Retinal pigment epithelial cell (primary cell): ENCODE measurements at regions not wholly inside any gene's neighbourhood (a gene's known extent, or its start where the extent isn't known, plus 50 kb on each side); places are given as distances from the start of the nearest gene placed in this dataset.
A peak's percentile ranks its signal among the peaks of the same experiment; 100 is the strongest.

Source experiments
- DNase-seq: peaks from one replicate; pipeline ENCODE4 v3.0.0-alpha.2; 2010; ENCODE audit warnings: low read depth
- H3K4me3 ChIP-seq: 2 replicates; pipeline ENCODE4 v1.5.1; 2011; ENCODE audit warnings: mild to moderate bottlenecking, low read length, control low read depth, moderate library complexity
- TF ChIP-seq, protein P1 (sequence below): conservative IDR thresholded peaks from 2 replicates; pipeline ENCODE4 v1.5.1; 2011; ENCODE audit warnings: low read depth, low read length, control low read depth, inconsistent platforms

DNA sequence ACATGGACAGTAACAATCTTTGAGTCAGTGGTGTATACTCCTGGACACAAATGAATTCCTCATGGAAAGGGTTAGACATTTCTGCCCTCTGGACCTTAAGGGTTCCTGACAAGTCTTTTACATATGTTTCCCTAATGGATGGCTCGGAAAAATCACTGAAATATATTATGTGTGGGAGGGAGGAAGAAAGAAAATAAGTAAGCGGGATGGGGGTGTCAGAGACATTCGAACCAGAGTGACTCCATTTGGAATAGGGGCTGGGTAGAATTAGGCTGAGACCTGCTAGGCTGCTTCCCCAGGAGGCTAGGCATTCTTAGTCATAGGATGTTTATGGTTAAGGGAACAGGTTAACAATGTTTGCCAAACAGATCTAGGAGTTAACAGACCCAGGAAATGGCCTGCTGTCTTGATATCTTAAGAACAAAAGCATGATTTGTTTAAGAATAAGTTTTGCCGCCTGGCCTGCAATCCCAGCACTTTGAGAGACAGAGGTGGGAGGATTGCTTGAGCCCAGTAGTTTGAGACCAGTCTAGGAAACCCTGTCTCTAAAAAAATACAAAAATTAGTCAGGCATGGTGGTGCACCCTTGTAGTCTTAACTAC is 1241.7 kb downstream of the TYW1 start:
- DNase-seq = no peak
- no peak overlapping the region for H3K4me3 ChIP-seq
- TF ChIP-seq, protein P1, sequence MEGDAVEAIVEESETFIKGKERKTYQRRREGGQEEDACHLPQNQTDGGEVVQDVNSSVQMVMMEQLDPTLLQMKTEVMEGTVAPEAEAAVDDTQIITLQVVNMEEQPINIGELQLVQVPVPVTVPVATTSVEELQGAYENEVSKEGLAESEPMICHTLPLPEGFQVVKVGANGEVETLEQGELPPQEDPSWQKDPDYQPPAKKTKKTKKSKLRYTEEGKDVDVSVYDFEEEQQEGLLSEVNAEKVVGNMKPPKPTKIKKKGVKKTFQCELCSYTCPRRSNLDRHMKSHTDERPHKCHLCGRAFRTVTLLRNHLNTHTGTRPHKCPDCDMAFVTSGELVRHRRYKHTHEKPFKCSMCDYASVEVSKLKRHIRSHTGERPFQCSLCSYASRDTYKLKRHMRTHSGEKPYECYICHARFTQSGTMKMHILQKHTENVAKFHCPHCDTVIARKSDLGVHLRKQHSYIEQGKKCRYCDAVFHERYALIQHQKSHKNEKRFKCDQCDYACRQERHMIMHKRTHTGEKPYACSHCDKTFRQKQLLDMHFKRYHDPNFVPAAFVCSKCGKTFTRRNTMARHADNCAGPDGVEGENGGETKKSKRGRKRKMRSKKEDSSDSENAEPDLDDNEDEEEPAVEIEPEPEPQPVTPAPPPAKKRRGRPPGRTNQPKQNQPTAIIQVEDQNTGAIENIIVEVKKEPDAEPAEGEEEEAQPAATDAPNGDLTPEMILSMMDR = no peak

DNA sequence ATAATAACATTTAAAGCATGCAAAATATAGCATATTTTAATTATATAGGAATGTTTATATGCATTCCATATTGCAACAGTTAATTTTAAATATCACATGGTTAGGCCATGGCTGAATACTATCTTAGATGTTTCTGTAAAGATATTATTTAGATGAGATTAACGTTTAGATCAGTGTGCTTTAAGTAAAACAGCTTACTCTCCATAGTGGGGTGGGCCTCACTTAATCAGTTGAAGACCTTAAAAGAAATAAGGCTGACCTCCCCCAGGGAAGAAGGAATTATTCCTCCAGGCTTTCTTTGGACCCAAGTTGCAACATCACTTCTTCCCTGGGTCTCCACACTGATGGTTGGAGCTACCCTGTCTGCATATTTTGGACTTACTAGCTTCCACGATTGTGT is 1246.5 kb downstream of the TYW1 start:
- no peak for DNase-seq
- TF ChIP-seq, protein P1 = no peak
- no peak overlapping the region for H3K4me3 ChIP-seq

DNA sequence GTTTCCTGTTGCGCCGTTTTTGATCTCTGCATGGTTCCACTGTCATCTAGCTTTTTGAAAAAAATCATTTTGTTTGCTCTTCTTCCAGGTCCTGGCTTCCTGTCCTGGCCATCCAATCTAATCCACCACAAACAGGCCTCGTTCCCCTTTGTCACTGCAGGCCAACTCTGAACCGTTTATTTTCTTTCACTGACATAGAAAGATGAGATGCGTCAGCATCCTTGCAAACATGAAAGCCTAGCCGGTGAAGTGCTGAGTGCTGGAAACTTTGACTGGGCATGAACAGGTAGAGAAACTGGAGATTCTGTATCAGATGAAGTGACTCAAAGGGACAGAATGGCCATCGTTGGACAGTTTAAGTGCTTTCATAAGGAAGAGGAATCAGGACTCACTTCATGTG is 1247.8 kb downstream of the TYW1 start:
- DNase-seq = no peak
- no peak overlapping the region for H3K4me3 ChIP-seq
- TF ChIP-seq, protein P1 = no peak

DNA sequence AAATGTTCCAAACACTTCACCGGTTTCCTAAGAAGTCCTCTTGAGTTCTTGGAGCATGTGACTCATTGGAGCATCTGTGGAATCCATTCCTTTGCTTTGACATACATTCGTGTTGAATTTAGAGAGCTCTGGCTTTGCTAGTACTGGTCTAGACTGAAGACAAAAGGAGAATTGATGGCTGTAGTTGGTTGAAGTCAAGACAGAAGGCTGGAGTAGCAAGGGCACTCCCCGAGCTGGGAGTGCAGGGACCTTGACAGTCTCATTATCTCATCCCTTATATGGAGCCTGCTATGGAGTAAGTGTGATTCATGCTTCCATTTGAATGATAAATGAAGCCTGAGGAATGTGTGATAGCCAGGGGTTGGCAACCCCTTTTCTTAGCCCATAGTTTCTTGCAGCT is 1249.1 kb downstream of the TYW1 start:
- peak; percentile 17 for DNase-seq
- H3K4me3 ChIP-seq = no peak overlapping the region
- TF ChIP-seq, protein P1 = no peak

DNA sequence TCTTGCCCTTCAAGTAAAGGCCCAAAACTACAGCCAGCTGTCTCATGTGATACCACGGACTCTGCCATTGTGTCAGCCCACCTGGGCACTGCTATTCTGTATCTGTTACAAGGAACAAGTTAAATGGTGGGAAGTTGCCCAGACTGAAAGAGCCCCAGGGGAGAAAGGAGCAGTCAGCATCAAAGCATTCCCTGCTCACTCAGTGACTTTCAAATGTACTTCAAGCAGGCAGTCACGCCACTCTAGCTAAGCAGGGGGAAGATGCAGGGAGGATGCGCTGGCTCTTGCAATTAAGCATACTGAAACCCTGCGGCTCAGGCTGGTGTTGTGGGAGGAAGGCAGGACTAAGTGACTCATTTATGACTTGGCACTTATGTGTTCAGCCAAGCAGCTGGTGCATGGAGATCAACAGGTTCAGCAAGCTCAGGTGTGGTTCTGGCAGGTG is 1249.6 kb downstream of the TYW1 start:
- DNase-seq = no peak
- no peak overlapping the region for H3K4me3 ChIP-seq
- TF ChIP-seq, protein P1 = no peak

DNA sequence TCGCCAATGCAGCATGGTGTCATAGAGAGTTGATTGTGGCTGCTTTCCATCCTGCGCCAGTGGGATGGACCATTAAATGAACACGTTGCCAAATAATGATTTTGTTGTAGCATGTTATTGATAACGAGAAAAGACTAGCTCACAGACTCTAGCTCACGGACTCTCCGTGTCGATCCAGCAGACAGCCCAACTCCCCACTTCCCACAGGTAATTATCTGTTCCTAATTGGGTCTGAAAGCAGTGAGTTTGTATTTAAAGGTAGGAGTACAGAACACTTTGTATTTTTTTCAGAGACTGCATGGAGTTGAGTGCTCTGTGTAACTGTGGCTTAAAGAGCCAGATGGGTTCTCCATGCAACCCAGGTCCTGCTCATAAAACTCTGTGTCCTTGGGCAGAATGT is 1250.5 kb downstream of the TYW1 start:
- no peak overlapping the region for H3K4me3 ChIP-seq
- DNase-seq = no peak
- TF ChIP-seq, protein P1 = no peak

DNA sequence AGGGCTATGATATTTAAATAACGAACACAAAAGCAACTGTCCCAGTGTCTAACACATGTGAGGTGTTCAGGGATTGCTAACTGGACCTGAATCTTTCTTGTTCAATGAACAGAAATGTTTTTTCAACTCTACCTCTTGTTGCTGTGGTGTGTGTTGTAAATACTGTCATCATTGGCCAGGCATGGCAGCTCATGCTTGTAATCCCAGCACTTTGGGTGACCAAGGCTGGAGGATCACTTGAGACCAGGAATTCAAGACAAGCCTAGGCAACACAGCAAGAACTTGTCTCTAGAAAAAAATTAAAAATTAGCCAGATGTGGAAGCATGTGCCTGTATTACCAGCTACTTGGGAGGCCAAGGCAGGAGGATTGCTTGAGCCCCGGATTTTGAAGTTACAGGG is 1250.9 kb downstream of the TYW1 start:
- TF ChIP-seq, protein P1 = no peak
- H3K4me3 ChIP-seq = no peak overlapping the region
- no peak for DNase-seq
